NOMO-1 treated with DMSO at 0.1 percent for 48 hours (cell line): ENCODE measurements at regions not wholly inside any gene's neighbourhood (a gene's known extent, or its start where the extent isn't known, plus 50 kb on each side); places are given as distances from the start of the nearest gene placed in this dataset.

Source experiments
- DNase-seq: peaks from one replicate; lab custom pipeline; 2025; ENCODE audit not compliant: unreplicated experiment; lab: John Stamatoyannopoulos, UW

- DNase-seq, result no peak
These were observed 359.6 kb downstream of the DEPDC1B start for GRCh38 chr5:60340326-60340725.

DNA sequence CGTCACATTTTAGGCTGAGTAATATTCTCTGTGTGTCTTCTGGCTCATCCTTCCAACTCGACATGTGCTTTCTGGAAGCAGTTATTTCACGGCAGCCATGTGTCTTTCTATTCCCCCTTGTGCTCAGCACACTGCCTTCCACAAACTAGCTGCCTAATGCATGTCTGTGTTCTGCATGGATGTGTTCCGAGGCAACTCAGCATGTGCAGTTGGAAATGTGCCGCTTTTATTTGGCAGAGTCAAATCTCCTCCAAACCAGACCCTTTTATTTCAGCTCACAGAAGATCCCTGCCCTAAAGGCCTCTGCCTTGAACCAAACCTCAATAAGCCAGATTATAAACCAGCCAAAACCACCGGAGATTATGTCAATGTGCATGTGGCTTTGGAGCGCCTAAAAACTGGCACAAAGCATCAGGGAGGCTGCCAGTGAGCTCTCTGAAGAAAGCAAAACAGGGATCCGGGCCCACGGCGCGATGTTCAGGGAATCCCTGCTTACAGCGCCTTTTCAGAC lies 360.2 kb downstream of the DEPDC1B start:
- DNase-seq, result no peak

DNA sequence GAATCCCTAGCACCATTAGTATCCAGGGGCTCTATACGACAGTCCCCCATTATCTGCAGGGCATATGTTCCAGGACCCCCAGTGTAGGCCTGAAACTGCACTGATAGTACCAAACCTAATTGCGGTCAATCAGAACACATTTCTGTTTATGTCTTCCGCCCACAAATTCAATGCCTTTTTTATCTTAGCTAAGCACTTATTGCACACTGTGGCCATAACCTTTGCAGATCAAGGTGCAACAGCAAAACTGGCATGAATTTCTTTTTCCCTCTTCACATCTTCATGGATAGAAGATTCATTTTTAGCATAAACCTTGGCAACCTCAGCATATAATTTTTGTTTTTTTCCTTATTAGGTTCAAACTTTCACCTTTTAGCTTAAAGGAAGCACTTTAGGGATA lies 361.1 kb downstream of the DEPDC1B start:
- no peak for DNase-seq

DNA sequence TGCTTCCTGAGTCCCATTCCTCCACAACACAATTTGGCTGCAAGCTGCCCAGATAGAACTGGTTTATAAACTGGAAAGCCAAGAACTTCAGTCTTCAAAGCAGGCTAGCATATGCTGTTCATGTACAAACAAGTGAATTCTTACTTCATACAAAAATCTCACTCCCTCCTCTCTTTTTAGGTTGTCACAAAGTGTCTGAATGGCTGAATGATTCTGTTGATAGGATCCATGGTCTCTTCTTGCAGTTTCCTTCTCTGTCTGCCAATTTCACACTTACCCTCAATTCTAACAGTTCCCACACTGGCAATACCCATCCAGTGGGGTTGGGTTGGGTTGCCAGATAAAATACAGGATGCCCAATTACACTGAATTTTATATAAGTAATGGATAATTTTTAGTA lies 363.5 kb downstream of the DEPDC1B start:
- DNase-seq, result no peak

- no peak for DNase-seq
These were observed 364.1 kb downstream of the DEPDC1B start for GRCh38 chr5:60335913-60336312.

GRCh38 chr5:60334281-60334713 lies 365.7 kb downstream of the DEPDC1B start:
- no peak for DNase-seq

DNA sequence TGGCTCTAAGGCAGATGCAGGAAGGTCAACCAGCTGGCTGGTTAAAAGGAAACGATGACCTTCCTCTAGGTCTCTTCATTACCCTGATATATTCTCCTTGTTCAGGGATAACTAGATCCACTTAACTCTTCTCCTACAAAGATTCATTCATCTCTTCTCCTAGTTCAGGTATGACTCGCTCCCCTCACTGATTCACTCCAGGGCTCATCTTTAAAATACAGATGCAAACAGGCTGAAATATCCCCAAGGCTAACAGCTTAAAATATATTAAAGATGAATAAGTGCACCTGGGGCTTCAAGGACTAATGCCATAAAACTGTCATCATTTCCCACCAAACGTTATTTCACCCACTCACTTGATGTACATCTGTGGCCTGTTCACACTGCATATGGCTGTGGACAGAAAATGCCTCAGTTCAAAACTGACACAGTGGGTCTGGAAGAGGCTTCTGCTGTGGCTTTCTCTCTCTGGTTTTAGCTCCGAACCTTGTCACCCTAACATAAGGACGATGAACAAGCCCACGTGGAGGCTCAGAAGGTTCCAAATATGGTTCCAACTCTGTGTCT lies 366.9 kb downstream of the DEPDC1B start:
- DNase-seq, result no peak

GRCh38 chr5:60332244-60333004 lies 367.5 kb downstream of the DEPDC1B start:
- peak; percentile 68 for DNase-seq

GRCh38 chr5:60330236-60330635 lies 369.7 kb downstream of the DEPDC1B start:
- DNase-seq, result no peak

- no peak for DNase-seq
These were observed 374.1 kb downstream of the DEPDC1B start for GRCh38 chr5:60325870-60326269.

DNA sequence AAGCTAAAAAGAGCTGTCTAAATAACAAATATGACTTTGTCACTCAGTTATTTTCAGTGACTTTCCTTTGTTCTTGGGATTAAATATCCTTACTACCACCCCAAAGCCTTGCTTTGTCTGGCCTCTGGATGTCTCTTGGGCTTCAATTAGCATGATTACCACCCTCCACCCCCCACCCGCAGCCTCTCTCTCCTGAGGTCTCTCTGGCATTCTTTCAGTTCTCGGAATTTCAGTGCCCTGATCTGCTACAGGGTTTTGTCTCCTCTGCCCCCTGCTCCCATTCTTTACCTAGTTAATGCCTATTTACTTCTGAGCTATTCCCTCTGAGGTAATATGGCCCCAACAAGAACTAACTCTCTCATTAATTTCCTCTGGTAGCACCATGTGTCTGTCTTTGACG lies 376.4 kb downstream of the DEPDC1B start:
- no peak for DNase-seq

GRCh38 chr5:60312098-60312497 lies 387.9 kb downstream of the DEPDC1B start:
- DNase-seq, result no peak

DNA sequence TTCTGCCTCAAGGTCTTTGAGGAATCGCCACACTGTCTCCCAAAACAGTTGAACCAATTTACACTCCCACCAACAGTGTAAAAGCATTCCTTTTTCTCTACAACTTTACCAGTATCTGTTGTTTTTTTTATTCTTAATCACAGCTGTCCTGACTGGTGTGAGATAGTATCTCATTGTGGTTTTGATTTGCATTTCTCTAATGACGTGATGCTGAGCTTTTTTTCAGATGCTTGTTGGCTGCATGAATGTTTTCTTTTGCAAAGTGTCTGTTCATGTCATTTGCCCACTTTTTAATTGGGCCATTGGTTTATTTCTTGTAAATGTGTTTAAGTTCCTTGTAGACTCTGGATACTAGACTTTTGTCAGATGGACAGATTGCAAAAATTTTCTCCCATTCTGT lies 400.0 kb downstream of the DEPDC1B start:
- DNase-seq, result no peak

DNA sequence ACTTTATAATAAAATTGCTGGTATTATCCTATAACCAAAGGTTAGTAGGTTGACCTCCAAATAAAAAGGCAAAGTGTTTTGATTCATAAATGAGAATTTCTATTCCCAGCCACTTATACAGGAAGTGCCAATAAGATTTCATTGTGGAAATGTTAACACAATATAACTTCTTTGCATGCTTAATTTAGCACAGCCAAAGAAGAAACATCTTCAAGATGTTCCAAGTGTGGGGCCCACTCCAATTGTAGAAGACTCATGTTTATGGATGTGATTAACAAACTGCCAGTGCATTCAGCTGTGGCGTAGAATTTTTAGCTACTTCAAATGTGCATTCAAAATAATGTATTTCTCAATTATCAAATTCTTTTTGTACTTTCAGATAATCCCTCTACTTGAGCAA lies 402.3 kb downstream of the DEPDC1B start:
- no peak for DNase-seq

DNA sequence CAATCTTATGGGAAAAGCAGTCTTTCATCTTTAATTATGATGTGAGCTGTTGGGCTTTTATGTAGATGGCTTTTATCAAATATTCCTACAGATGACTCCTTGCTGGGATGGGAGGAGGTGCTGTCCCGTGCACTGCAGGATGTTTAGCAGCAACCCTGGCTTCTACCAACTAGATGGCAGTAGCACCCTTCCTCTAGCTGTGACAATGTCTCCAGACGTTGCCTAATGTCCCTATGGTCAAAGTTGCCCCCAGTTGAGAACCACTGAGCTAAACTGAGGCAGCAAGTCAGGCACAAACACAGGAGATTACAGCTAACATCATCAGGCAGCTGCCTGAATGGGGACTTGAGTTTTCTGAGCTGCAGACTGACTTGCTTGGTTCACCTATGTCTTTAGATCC lies 401.9 kb upstream of the PDE4D start:
- no peak for DNase-seq

DNA sequence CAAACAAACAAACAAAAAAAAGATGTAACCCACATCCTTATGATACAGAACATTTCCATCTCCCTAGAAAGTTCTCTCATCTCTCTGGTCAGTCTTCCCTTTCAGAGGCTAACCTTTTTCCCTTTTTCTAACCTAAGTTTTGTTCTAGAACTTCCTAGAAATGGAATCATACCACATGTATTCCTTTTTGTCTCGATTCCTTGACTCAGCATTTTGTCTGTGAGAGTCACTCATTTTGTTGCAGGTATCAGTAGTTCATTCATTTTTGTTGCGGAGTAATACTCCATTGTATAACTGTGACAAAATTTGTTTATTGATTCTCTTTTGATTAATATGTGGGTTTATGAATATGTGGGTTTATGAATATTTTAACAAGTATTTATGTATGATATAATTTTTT lies 400.0 kb upstream of the PDE4D start:
- no peak for DNase-seq

- DNase-seq, result peak; percentile 94
These were observed 393.7 kb upstream of the PDE4D start for GRCh38 chr5:60287174-60287771.

DNA sequence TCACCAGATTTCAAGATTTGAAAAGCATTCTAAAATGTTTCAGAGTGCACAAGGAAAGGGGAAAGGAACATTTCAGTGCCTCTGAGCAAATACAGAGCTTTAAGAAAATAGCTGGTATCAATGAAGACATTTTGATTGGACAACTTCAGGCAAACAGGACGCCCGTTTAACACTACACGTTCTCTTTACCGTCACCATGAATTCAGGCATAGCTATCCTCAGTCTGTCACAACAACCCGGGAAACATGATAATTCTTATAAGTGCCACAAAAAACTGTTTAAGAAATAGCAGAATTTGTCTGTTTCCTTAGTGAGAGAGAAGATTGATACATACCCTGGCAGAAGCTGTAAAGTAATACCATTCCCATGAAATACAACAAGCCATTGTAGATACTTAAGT lies 392.4 kb upstream of the PDE4D start:
- DNase-seq, result peak; percentile 49

DNA sequence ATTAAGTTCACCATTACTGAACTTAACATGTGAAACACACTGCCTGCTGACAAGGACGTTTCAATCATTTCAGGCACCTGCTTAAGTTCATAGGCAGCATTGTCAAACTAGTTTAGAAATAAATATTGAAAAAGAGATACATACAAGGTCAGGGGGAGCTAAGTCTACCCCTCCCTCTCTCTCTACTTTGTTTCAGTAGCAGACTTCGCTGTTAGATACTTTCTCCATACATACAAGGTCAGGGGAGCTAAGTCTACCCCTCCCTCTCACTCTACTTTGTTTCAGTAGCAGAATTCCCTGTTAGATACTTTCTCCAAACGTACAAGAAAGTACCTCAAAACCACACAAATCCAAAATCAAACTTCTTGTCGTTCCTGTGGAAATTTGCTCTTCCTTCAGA lies 387.4 kb upstream of the PDE4D start:
- no peak for DNase-seq

- no peak for DNase-seq
These were observed 384.4 kb upstream of the PDE4D start for GRCh38 chr5:60277941-60278340.

DNA sequence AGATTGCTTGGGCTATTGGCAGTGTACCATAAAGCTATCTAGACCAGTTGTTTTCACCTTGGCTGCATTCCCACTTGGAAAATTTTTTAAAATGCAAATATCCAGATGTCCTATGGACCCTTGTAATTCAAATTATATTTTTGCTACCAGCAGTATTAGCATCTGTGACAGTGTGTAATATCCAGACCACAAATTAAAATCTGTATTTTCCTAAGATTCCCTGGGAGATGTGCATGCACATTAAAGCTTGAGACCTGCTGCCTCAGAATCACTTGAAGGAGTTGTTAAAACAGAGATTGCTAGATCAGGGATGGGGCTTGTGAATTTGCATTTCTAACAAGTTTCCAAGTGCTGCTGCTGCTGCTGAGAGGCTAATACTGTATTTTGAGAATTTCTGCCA lies 381.2 kb upstream of the PDE4D start:
- DNase-seq, result no peak

GRCh38 chr5:60271517-60271916 lies 378.0 kb upstream of the PDE4D start:
- DNase-seq, result no peak
